Fibroblast of lung (primary cell): ENCODE measurements at regions not wholly inside any gene's neighbourhood (a gene's known extent, or its start where the extent isn't known, plus 50 kb on each side); places are given as distances from the start of the nearest gene placed in this dataset.

Source experiments
- DNase-seq, 2 donors: peaks; one replicate each; pipeline versions ENCODE4 v3.0.0 to v3.0.0-alpha.2; 2010; ENCODE audit warnings: low read depth in 2 of 2
- H2AFZ ChIP-seq: 2 replicates; pipeline ENCODE4 v1.5.1; 2012; ENCODE audit warnings: low read length, control low read depth, inconsistent platforms
- H3K27ac ChIP-seq: 2 replicates; pipeline ENCODE4 v1.5.1; 2011; ENCODE audit warnings: low read length, control low read depth; ENCODE audit not compliant: insufficient read depth
- H3K27me3 ChIP-seq: 2 replicates; pipeline ENCODE4 v1.5.1; 2011; ENCODE audit warnings: mild to moderate bottlenecking, low read length; ENCODE audit not compliant: control insufficient read depth, insufficient read depth
- H3K36me3 ChIP-seq: 2 replicates; pipeline ENCODE4 v1.5.1; 2011; ENCODE audit warnings: low read length; ENCODE audit not compliant: control insufficient read depth, insufficient read depth
- H3K4me1 ChIP-seq: 2 replicates; pipeline ENCODE4 v1.5.1; 2011; ENCODE audit warnings: low read length; ENCODE audit not compliant: control insufficient read depth, insufficient read depth; ENCODE audit errors: extremely low read depth
- H3K4me2 ChIP-seq: 2 replicates; pipeline ENCODE4 v1.5.1; 2011; ENCODE audit warnings: low read length, control low read depth; ENCODE audit not compliant: insufficient read depth; ENCODE audit errors: extremely low read depth
- H3K4me3 ChIP-seq, 4 experiments: fragments of 200-600 bp in 1 of 4; sonication (generic) in 1 of 4; replicated peaks in 1 of 4; 2 replicates each; pipeline ENCODE4 v1.5.1; 2011 to 2016; ENCODE audit warnings: low read length in 4 of 4, low read depth in 3 of 4, mild to moderate bottlenecking in 3 of 4, control low read depth in 2 of 4, inconsistent platforms in 1 of 4, mixed read lengths in 1 of 4; ENCODE audit not compliant: insufficient read depth in 1 of 4; ENCODE audit errors: control extremely low read depth in 1 of 4
- H3K79me2 ChIP-seq: 2 replicates; pipeline ENCODE4 v1.5.1; 2012; ENCODE audit warnings: mild to moderate bottlenecking, low read length, inconsistent platforms; ENCODE audit not compliant: control insufficient read depth, insufficient read depth
- H3K9ac ChIP-seq: 2 replicates; pipeline ENCODE4 v1.5.1; 2011; ENCODE audit warnings: mild to moderate bottlenecking, low read length, control low read depth; ENCODE audit not compliant: insufficient read depth
- H3K9me3 ChIP-seq: 2 replicates; pipeline ENCODE4 v1.5.1; 2012; ENCODE audit warnings: low read depth, low read length; ENCODE audit not compliant: control insufficient read depth, insufficient read depth
- H4K20me1 ChIP-seq: 2 replicates; pipeline ENCODE4 v1.5.1; 2011; ENCODE audit warnings: low read length; ENCODE audit not compliant: control insufficient read depth, insufficient read depth; ENCODE audit errors: extremely low read depth
- CTCF ChIP-seq, 2 donors: IDR thresholded peaks in 1 of 2; conservative IDR thresholded peaks in 1 of 2; 1 replicate in 1 of 2; 2 replicates in 1 of 2; pipeline ENCODE4 v1.5.1; 2011 to 2012; ENCODE audit warnings: low read length in 2 of 2, control low read depth in 1 of 2, inconsistent platforms in 1 of 2, low read depth in 1 of 2, mild to moderate bottlenecking in 1 of 2
- EZH2 ChIP-seq: IDR thresholded peaks from 2 replicates; pipeline ENCODE4 v1.5.1; 2012; ENCODE audit warnings: low read length, control low read depth, mild to moderate bottlenecking; ENCODE audit errors: missing control alignments

GRCh38 chr14:94989946-94990345 is 167.4 kb downstream of the DICER1 start:
- no peak for DNase-seq
- no peaks in the 10 kb centered on the region for H3K4me1 ChIP-seq
- H3K27ac ChIP-seq, result no peak overlapping the region

GRCh38 chr14:94989417-94989816 is 167.9 kb downstream of the DICER1 start:
- Histone ChIP-seq H3K4me3 (no peak overlapping the region), H3K79me2 (no peaks in the 10 kb centered on the region), H3K4me1 (no peaks in the 10 kb centered on the region), H4K20me1 (no peaks in the 10 kb centered on the region), H3K9ac (no peak overlapping the region), H3K9me3 (no peaks in the 10 kb centered on the region), H3K4me2 (no peak overlapping the region), H3K36me3 (no peaks in the 10 kb centered on the region), H3K27ac (no peak overlapping the region), H3K27me3 (no peaks in the 10 kb centered on the region), H2AFZ (no peak overlapping the region)
- no peak for DNase-seq
- TF ChIP-seq EZH2, result no peak
- no peak for TF ChIP-seq CTCF (conservative IDR thresholded peaks at IDR 0.05 in 1 of 2, IDR thresholded peaks at IDR 0.05 in 1 of 2; ENCODE audit: low read depth in 1 of 2, low read length in 2 of 2)

More at GRCh38 chr14:94989946-94990345, 167.4 kb downstream of the DICER1 start:
- Histone ChIP-seq H3K9me3 (no peaks in the 10 kb centered on the region), H3K36me3 (no peaks in the 10 kb centered on the region), H3K4me2 (no peak overlapping the region), H4K20me1 (no peaks in the 10 kb centered on the region), H3K79me2 (no peaks in the 10 kb centered on the region), H3K27me3 (no peaks in the 10 kb centered on the region), H2AFZ (no peak overlapping the region), H3K4me3 (no peak overlapping the region), H3K9ac (no peak overlapping the region)
- no peak for TF ChIP-seq EZH2
- no peak for TF ChIP-seq CTCF (conservative IDR thresholded peaks at IDR 0.05 in 1 of 2, IDR thresholded peaks at IDR 0.05 in 1 of 2; ENCODE audit: low read depth in 1 of 2, low read length in 2 of 2)

- Histone ChIP-seq H3K4me3 (no peak overlapping the region), H4K20me1 (no peaks in the 10 kb centered on the region), H3K9me3 (no peaks in the 10 kb centered on the region), H3K9ac (no peak overlapping the region), H3K27me3 (no peaks in the 10 kb centered on the region), H3K4me2 (no peak overlapping the region), H3K36me3 (no peaks in the 10 kb centered on the region), H3K4me1 (no peaks in the 10 kb centered on the region), H3K27ac (no peak overlapping the region), H2AFZ (no peak overlapping the region), H3K79me2 (no peaks in the 10 kb centered on the region)
- no peak for DNase-seq
- TF ChIP-seq EZH2 (no peak), CTCF (conservative IDR thresholded peaks at IDR 0.05 in 1 of 2, IDR thresholded peaks at IDR 0.05 in 1 of 2; ENCODE audit: low read depth in 1 of 2, low read length in 2 of 2) (no peak)
Measured at GRCh38 chr14:94987409-94987808, 169.9 kb downstream of the DICER1 start.
